A673 (cell line): ENCODE measurements at regions not wholly inside any gene's neighbourhood (a gene's known extent, or its start where the extent isn't known, plus 50 kb on each side); places are given as distances from the start of the nearest gene placed in this dataset.

Experiments used
- BruUV-seq: library from RNA; stranded (reverse); fragments of 400-500 nt; replicated peaks from 2 replicates; lab custom pipeline; 2021; lab: Mats Ljungman, UMichigan
- CTCF ChIA-PET: fragments of 300-600 bp; sonication (Branson Sonifier 250); formaldehyde crosslinking; loops from one replicate; lab custom pipeline; 2022; ENCODE audit warnings: antibody characterized with exemption; lab: Charles Lee
- POLR2A ChIA-PET: fragments of 300-600 bp; sonication (Branson Sonifier 250); formaldehyde crosslinking; loops from one replicate; lab custom pipeline; 2022; ENCODE audit warnings: antibody characterized with exemption; ENCODE audit not compliant: low non-redundant PET; lab: Charles Lee
- DNase-seq: peaks from one replicate; pipeline ENCODE4 v3.0.0-alpha.2; 2015; ENCODE audit warnings: low spot score
- H3K27ac ChIP-seq: fragments of 200-600 bp; sonication (generic); 2 replicates; pipeline ENCODE4 v1.5.1; 2016; ENCODE audit warnings: mixed run types, low read depth, mild to moderate bottlenecking, mixed read lengths, antibody characterized with exemption, low read length; ENCODE audit not compliant: poor library complexity, severe bottlenecking
- H3K27me3 ChIP-seq: fragments of 200-600 bp; sonication (generic); replicated peaks from 2 replicates; pipeline ENCODE4 v1.6.1; 2017; ENCODE audit warnings: mixed run types, low read depth, mild to moderate bottlenecking, mixed read lengths, antibody characterized with exemption, low read length; ENCODE audit not compliant: insufficient read depth, poor library complexity
- H3K36me3 ChIP-seq: fragments of 200-600 bp; sonication (generic); 2 replicates; pipeline ENCODE4 v1.6.1; 2016; ENCODE audit warnings: mixed run types, mild to moderate bottlenecking, mixed read lengths, antibody characterized with exemption, low read length; ENCODE audit not compliant: insufficient read depth, poor library complexity, severe bottlenecking
- H3K4me1 ChIP-seq: fragments of 200-600 bp; sonication (generic); 2 replicates; pipeline ENCODE4 v1.6.1; 2017; ENCODE audit warnings: mixed run types, mild to moderate bottlenecking, mixed read lengths, antibody characterized with exemption, low read length; ENCODE audit not compliant: insufficient read depth, poor library complexity, severe bottlenecking
- H3K4me3 ChIP-seq: fragments of 200-600 bp; sonication (generic); 2 replicates; pipeline ENCODE4 v1.5.1; 2016; ENCODE audit warnings: low read depth, mixed run types, mild to moderate bottlenecking, mixed read lengths, low read length; ENCODE audit not compliant: poor library complexity, severe bottlenecking
- H3K9me3 ChIP-seq: fragments of 200-600 bp; sonication (generic); 2 replicates; pipeline ENCODE4 v1.6.1; 2016; ENCODE audit warnings: mixed run types, low read depth, mild to moderate bottlenecking, mixed read lengths, antibody characterized with exemption, low read length; ENCODE audit not compliant: poor library complexity, severe bottlenecking
- EZH2 ChIP-seq: fragments of 200-600 bp; sonication (generic); IDR thresholded peaks from 2 replicates; pipeline ENCODE4 v1.6.1; 2017; ENCODE audit warnings: borderline replicate concordance, low read depth, mild to moderate bottlenecking, mixed read lengths, antibody characterized with exemption, low read length; ENCODE audit not compliant: poor library complexity, severe bottlenecking
- intact Hi-C: fragments of 100-400 bp; cut with micrococcal nuclease; formaldehyde crosslinking; loops from one replicate; pipeline ENCODE4 v1.10.0; 2022; ENCODE audit not compliant: unreplicated experiment
- TF ChIP-seq, protein P1 (sequence below): fragments of 300-800, 200-600 bp; sonication (generic); conservative IDR thresholded peaks from 2 replicates; pipeline ENCODE4 v1.5.1; 2017; ENCODE audit warnings: low read depth, mild to moderate bottlenecking, antibody characterized with exemption, low read length, moderate library complexity, mixed read lengths

DNA sequence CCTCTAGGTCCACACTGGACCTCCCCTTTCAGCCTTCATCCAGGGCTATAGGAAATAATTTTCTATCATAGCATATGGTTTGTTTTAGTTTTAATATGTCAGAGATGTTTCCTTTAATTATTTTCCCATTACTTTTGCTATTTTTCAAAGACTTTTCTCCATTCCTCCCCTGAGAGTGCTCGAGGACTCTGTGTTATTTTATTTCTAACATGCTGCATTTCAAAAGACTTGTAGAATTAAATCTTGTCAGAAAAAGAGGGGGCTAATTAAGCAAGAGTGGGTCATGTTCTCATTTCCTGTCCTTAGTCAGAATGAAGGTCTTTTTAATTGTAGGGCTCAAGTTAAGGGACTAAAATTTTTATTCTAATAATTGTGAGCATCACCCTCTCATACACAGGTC lies 71.6 kb upstream of the CTTNBP2 start:
- Histone ChIP-seq H3K36me3 (no peaks in the 10 kb centered on the region), H3K4me3 (no peak overlapping the region), H3K9me3 (peaks cover 18% of the 10 kb centered on the region), H3K27me3 (no peaks in the 10 kb centered on the region), H3K4me1 (no peaks in the 10 kb centered on the region), H3K27ac (no peak overlapping the region)
- DNase-seq: no peak
- intact Hi-C loops: loop anchor here (5.0 to 10.0 kb wide), 2 partner anchors 68 to 190 kb away; no protein-coding TSS in a partner anchor
- TF ChIP-seq, protein P1, sequence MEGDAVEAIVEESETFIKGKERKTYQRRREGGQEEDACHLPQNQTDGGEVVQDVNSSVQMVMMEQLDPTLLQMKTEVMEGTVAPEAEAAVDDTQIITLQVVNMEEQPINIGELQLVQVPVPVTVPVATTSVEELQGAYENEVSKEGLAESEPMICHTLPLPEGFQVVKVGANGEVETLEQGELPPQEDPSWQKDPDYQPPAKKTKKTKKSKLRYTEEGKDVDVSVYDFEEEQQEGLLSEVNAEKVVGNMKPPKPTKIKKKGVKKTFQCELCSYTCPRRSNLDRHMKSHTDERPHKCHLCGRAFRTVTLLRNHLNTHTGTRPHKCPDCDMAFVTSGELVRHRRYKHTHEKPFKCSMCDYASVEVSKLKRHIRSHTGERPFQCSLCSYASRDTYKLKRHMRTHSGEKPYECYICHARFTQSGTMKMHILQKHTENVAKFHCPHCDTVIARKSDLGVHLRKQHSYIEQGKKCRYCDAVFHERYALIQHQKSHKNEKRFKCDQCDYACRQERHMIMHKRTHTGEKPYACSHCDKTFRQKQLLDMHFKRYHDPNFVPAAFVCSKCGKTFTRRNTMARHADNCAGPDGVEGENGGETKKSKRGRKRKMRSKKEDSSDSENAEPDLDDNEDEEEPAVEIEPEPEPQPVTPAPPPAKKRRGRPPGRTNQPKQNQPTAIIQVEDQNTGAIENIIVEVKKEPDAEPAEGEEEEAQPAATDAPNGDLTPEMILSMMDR: no peak
- ChIA-PET POLR2A (no interaction called here), CTCF (no interaction called here)
- BruUV-seq: no TSS peak

DNA sequence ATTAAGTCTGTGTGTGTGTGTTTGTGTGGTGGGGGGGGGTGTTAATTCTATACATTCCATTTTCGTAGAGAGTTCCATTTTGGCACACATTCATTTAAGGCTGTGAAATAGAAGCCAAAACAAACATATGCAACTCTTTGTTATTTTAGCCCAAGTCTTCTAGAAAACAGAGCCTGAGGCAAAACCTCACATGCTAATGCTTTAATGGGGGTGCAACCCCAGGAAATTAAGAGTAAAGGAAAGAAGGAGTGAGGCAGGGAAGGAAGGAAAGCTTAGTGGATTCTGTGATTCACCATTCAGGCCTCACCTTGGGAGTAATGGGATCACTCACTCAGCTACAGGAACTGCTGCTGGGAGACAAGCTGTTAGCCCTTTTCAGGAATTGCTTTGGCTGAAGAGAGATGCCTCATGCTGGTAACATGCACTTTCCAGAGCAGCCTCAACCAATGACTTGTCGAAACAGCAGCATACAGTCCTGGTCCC lies 73.0 kb upstream of the CTTNBP2 start:
- intact Hi-C loops: loop anchor here (5.0 to 10.0 kb wide), 2 partner anchors 69 to 191 kb away; no protein-coding TSS in a partner anchor
- BruUV-seq: no TSS peak
- ChIA-PET POLR2A (no interaction called here), CTCF (no interaction called here)
- TF ChIP-seq, protein P1: no peak
- TF ChIP-seq EZH2: no peak
- Histone ChIP-seq H3K9me3 (peaks cover 18% of the 10 kb centered on the region), H3K4me1 (no peaks in the 10 kb centered on the region), H3K27me3 (no peaks in the 10 kb centered on the region), H3K27ac (no peak overlapping the region), H3K36me3 (no peaks in the 10 kb centered on the region), H3K4me3 (no peak overlapping the region)
- peak; percentile 68 for DNase-seq

DNA sequence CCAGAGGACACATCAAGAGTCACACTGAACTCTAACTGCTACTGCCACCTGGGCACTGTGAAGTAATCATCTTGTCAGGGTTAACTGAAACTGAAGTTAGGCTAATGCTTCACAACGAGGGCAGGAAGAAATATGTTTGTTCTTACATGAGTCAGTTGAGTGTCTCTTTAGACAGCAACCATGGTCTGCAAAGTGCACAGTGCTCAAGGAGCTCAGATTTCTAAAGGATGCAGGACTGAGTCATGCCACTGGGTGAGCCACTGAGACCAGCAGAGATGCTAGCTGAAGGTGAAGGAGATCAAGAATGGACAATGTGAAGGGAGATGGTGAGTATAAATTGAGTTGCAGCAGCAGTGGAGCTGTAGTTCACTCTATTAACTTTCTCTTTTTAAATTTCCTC lies 76.0 kb upstream of the CTTNBP2 start:
- H3K27me3 ChIP-seq: no peaks in the 10 kb centered on the region
- CTCF ChIA-PET: no interaction called here
- H3K4me1 ChIP-seq: no peaks in the 10 kb centered on the region
- POLR2A ChIA-PET: no interaction called here
- BruUV-seq: no TSS peak
- no peak overlapping the region for H3K4me3 ChIP-seq
- no peak overlapping the region for H3K27ac ChIP-seq
- H3K9me3 ChIP-seq: no peaks in the 10 kb centered on the region
- H3K36me3 ChIP-seq: no peaks in the 10 kb centered on the region
- intact Hi-C loops: loop anchor here (5.0 to 10.0 kb wide), 2 partner anchors 72 to 194 kb away; no protein-coding TSS in a partner anchor
- no peak for TF ChIP-seq EZH2
- TF ChIP-seq, protein P1: 0 out of 2 replicates have a peak, but pooled peaks have one; percentile 17
- no peak for DNase-seq
